ENCODE measurements at regions not wholly inside any gene's neighbourhood (a gene's known extent, or its start where the extent isn't known, plus 50 kb on each side); places are given as distances from the start of the nearest gene placed in this dataset.
A peak's percentile ranks its signal among the peaks of the same experiment; 100 is the strongest.

GRCh38 chr11:119793335-119793984, 64.5 kb upstream of the NECTIN1 start:
- H3K27me3 Mint-ChIP-seq (ENCODE audit: insufficient read depth, unreplicated experiment): peaks cover 7% of the 10 kb centered on the region

GRCh38 chr11:119791701-119792151, 62.7 kb upstream of the NECTIN1 start:
- H3K27me3 Mint-ChIP-seq (ENCODE audit: insufficient read depth, unreplicated experiment): peaks cover 11% of the 10 kb centered on the region
- H3K27ac Mint-ChIP-seq (ENCODE audit: low read depth, unreplicated experiment): no peak overlapping the region
- no peaks in the 10 kb centered on the region for H3K9me3 Mint-ChIP-seq (ENCODE audit: unreplicated experiment)
- peaks cover 8% of the 10 kb centered on the region for H3K4me1 Mint-ChIP-seq (ENCODE audit: insufficient read depth, unreplicated experiment)
- CTCF ChIA-PET: interaction anchor here (0.7 to 0.9 kb wide), 2 partner anchors 232 to 237 kb away, joined by 3 read pairs; no protein-coding TSS in a partner anchor
- POLR2A ChIA-PET: no interaction called here
- peak; percentile 25 for DNase-seq (ENCODE audit: unreplicated experiment)
- intact Hi-C loops (cut with micrococcal nuclease): loop anchor here (10.0 kb wide), 1 partner anchor 73 kb away; no protein-coding TSS in a partner anchor
- BruUV-seq (replicated peaks): no TSS peak
- no peak for TF ChIP-seq CTCF (IDR thresholded peaks at IDR 0.05; ENCODE audit: unreplicated experiment)
- peaks cover 5% of the 10 kb centered on the region for H3K36me3 Mint-ChIP-seq (ENCODE audit: insufficient read depth, unreplicated experiment)
- H3K4me3 Mint-ChIP-seq (ENCODE audit: unreplicated experiment): no peak overlapping the region

More at GRCh38 chr11:119793335-119793984, 64.5 kb upstream of the NECTIN1 start:
- no peak overlapping the region for H3K4me3 Mint-ChIP-seq (ENCODE audit: unreplicated experiment)
- H3K4me1 Mint-ChIP-seq (ENCODE audit: insufficient read depth, unreplicated experiment): peaks cover 8% of the 10 kb centered on the region
- BruUV-seq (replicated peaks): no TSS peak
- no peak overlapping the region for H3K27ac Mint-ChIP-seq (ENCODE audit: low read depth, unreplicated experiment)
- no peaks in the 10 kb centered on the region for H3K9me3 Mint-ChIP-seq (ENCODE audit: unreplicated experiment)
- peaks cover 5% of the 10 kb centered on the region for H3K36me3 Mint-ChIP-seq (ENCODE audit: insufficient read depth, unreplicated experiment)
- no peak for DNase-seq (ENCODE audit: unreplicated experiment)
- TF ChIP-seq CTCF (IDR thresholded peaks at IDR 0.05; ENCODE audit: unreplicated experiment): no peak
- intact Hi-C loops (cut with micrococcal nuclease): loop anchor here (10.0 kb wide), 1 partner anchor 71 kb away; no protein-coding TSS in a partner anchor
- ChIA-PET CTCF (interaction anchor here (0.6 to 0.8 kb wide), 3 partner anchors 46 to 324 kb away, joined by 3 to 4 read pairs (median 3); no protein-coding TSS in a partner anchor), POLR2A (no interaction called here)

- intact Hi-C loops (cut with micrococcal nuclease): loop anchor here (10.0 kb wide), 1 partner anchor 74 kb away; no protein-coding TSS in a partner anchor
- CTCF ChIA-PET: no interaction called here
- TF ChIP-seq CTCF (IDR thresholded peaks at IDR 0.05; ENCODE audit: unreplicated experiment): no peak
These were observed 62.0 kb upstream of the NECTIN1 start for GRCh38 chr11:119791047-119791446.

DNA sequence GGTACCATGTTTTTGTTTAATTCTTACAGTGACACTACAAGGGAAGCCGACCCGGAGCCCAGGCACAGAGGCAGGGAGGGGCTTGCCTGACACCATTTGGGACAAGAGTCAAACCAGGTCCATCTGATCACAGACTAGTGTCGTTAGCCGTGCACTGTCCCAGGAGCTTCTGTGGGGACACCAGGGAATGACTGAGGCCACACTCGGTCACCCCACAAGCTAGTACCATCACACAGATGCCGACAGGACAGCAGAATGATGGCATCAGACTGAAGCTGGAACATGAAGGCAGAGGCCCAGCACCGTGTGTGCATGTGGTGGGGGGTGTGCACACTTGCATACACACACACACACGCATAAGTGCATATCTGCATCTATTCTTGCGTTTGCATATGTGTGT, 61.5 kb upstream of the NECTIN1 start:
- BruUV-seq (replicated peaks): no TSS peak
- DNase-seq (ENCODE audit: unreplicated experiment): no peak
- H3K27me3 Mint-ChIP-seq (ENCODE audit: insufficient read depth, unreplicated experiment): peaks cover 11% of the 10 kb centered on the region
- no peaks in the 10 kb centered on the region for H3K9me3 Mint-ChIP-seq (ENCODE audit: unreplicated experiment)
- H3K27ac Mint-ChIP-seq (ENCODE audit: low read depth, unreplicated experiment): no peak overlapping the region
- H3K4me1 Mint-ChIP-seq (ENCODE audit: insufficient read depth, unreplicated experiment): peaks cover 6% of the 10 kb centered on the region
- intact Hi-C loops (cut with micrococcal nuclease): loop anchor here (10.0 kb wide), 1 partner anchor 74 kb away; no protein-coding TSS in a partner anchor
- ChIA-PET CTCF (no interaction called here), POLR2A (interaction anchor here (0.7 kb wide), 1 partner anchor 166 kb away, joined by 3 read pairs; no protein-coding TSS in a partner anchor)
- TF ChIP-seq CTCF (IDR thresholded peaks at IDR 0.05; ENCODE audit: unreplicated experiment): no peak
- peaks cover 5% of the 10 kb centered on the region for H3K36me3 Mint-ChIP-seq (ENCODE audit: insufficient read depth, unreplicated experiment)
- no peak overlapping the region for H3K4me3 Mint-ChIP-seq (ENCODE audit: unreplicated experiment)

More at GRCh38 chr11:119791047-119791446, 62.0 kb upstream of the NECTIN1 start:
- peaks cover 8% of the 10 kb centered on the region for H3K4me1 Mint-ChIP-seq (ENCODE audit: insufficient read depth, unreplicated experiment)
- H3K4me3 Mint-ChIP-seq (ENCODE audit: unreplicated experiment): no peak overlapping the region
- peaks cover 5% of the 10 kb centered on the region for H3K36me3 Mint-ChIP-seq (ENCODE audit: insufficient read depth, unreplicated experiment)
- no peaks in the 10 kb centered on the region for H3K9me3 Mint-ChIP-seq (ENCODE audit: unreplicated experiment)
- no TSS peak for BruUV-seq (replicated peaks)
- H3K27me3 Mint-ChIP-seq (ENCODE audit: insufficient read depth, unreplicated experiment): peaks cover 11% of the 10 kb centered on the region
- DNase-seq (ENCODE audit: unreplicated experiment): no peak
- POLR2A ChIA-PET: interaction anchor here (0.7 kb wide), 1 partner anchor 165 kb away, joined by 3 read pairs; no protein-coding TSS in a partner anchor
- H3K27ac Mint-ChIP-seq (ENCODE audit: low read depth, unreplicated experiment): no peak overlapping the region

Measured in MCF 10A (cell line).